Stimulated activated CD4-positive, alpha-beta T cell treated with anti-CD3 and anti-CD28 coated beads, Interleukin-12 subunit alpha, Interleukin-12 subunit beta, amount 100 ng/mL, for 4 hours (primary cell): ENCODE measurements at regions not wholly inside any gene's neighbourhood (a gene's known extent, or its start where the extent isn't known, plus 50 kb on each side); places are given as distances from the start of the nearest gene placed in this dataset.
"Not testable (repeated sequence)": the region's sequence is repeated elsewhere in the genome, so short reads cannot be mapped to it uniquely, and the experiment has no call there.

ENCODE experiments used
- DNase-seq: peaks from one replicate; pipeline ENCODE4 v3.0.0-alpha.2; 2020

GRCh38 chr2:13252615-13253014, 535.9 kb downstream of the TRIB2 start:
- DNase-seq: no peak

DNA sequence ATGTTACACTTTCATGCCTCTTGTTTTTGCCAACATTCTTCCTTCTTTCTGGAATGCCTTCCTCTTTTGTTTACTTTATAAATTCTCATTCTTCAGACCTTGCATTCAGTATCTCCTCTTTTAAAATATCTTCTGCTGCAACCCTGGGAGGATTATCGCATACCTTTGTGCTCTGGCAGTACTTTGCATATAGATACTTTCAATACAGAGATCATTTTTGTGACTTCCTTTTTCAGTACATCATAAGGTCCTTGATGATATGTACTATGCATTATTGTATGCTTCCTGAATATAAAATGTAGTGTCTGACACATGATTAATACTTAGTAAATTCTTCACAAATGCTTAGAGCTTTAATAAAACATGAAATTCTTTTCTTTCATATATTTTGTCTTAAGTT, 538.7 kb downstream of the TRIB2 start:
- no peak for DNase-seq

GRCh38 chr2:13260402-13260801, 543.7 kb downstream of the TRIB2 start:
- DNase-seq: no peak

- DNase-seq: no peak
These were observed 549.4 kb downstream of the TRIB2 start for GRCh38 chr2:13266166-13266565.

GRCh38 chr2:13284688-13285087, 568.0 kb downstream of the TRIB2 start:
- DNase-seq: no peak

DNA sequence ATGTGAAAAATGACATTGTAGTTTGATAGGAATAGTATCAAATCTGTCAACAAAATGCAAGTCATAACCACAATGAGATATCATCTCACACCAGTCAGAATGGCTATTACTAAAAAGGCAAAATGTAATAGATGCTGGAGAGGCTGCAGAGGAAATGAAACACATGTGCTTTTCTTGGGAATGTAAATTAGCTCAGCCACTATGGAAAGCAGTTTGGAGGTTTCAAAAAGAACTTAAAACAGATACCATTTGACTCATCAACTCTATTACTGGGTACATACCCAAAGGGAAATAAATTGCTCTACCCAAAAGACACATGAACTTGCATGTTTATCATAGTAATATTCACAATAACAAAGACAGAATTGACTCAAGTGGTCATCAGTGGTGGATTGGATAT, 572.6 kb downstream of the TRIB2 start:
- no peak for DNase-seq

- not testable (repeated sequence) for DNase-seq
These were observed 591.7 kb downstream of the TRIB2 start for GRCh38 chr2:13308478-13308805.

DNA sequence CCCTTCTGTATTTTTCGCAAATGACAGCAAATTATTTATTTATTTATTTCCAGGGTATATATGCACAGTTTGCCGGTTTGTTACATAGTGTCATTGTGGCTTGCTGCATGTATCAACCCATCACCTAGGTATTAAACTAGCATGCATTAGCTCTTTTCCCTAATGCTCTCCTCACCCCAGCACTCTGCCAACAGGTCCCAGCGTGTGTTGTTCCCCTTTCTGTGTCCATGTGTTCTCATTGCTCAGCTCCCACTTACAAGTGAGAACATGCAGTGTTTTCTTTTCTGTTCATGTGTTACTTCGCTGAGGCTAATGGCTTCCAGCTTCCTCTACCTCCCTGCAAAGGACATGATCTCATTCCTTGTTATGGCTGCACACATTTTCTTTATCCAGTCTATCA, 592.3 kb downstream of the TRIB2 start:
- DNase-seq: no peak

DNA sequence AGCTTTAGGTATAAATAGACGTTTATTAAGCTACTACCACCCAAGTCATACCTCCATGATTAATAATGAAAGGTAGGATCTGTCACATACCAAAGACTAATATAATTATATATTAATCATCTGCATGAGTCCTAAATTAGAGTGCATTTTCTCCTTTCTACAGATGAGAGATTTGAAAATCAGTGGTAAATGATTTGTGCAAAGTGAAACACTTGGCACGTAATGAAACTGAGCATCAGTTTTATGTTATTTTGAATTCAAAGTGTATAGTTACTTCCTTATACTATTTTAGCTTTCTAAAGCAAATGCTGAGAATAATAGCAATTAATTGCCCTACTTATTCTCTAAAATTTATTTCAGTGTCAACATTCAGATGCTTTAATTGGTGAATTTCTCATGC, 615.3 kb downstream of the TRIB2 start:
- no peak for DNase-seq

DNA sequence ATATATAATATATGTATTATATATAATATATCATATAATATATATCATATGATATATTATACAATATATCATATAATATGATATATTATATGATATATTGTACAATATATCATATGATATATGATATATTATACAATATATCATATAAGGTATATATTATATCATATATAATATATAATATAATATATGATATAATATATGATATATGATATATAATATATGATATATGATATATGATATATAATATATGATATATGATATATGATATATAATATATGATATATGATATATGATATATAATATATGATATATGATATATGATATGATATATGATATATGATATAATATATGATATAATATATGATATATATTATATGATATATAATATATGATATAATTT, 617.3 kb downstream of the TRIB2 start:
- DNase-seq: not testable (repeated sequence)

GRCh38 chr2:13334545-13334944, 617.8 kb downstream of the TRIB2 start:
- no peak for DNase-seq

DNA sequence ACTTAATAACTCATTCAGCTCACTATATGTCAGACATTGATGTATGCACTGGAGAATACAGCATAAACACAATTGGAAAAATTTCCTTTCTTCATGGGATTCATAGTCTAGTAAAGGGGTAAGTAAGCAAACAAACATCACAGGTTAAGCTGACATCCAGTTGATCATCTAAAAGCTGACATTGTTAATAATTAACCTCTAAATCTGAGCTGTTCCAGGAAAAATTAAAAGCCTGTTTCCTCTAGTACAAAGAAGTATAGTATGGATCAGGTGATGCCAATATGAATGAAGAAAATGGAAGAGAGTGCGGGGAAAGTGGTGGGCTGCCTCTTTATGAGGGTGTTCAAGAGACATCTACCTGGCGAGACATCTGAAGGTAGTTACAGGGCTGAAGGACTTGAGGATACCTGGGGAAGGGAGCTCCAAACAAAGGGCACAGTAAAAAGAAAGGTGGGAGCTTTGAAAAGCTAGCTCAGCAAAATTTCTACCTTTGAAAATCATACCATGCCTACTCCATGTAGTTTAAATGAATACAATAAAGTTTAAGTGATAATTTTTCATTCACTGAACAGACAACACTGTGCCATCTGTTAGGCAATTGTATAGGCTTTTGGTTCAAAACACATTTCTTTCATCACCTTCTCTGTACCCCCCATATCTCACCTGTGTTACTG, 619.3 kb downstream of the TRIB2 start:
- DNase-seq: no peak

- DNase-seq: no peak
These were observed 634.3 kb downstream of the TRIB2 start for GRCh38 chr2:13351068-13351467.

DNA sequence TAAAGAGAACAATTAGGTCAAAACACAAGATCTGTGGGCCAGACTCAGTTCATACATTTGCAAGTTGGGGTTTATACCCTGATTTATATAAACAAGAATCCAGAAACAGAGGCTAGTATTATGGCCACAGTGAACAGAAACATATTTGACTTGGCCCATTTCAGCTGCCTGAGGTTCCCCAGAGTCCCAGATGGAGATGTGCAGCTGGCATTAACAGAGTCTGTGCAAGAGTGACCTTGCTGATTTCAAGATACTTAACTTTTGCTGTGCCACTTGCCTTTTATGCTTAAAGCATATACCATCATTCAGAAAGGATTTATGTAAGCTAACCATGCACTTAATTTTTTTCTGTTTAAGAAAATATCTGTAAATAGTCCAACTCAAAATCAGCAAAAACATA, 636.3 kb downstream of the TRIB2 start:
- DNase-seq: no peak

- DNase-seq: no peak
These were observed 637.3 kb downstream of the TRIB2 start for GRCh38 chr2:13354031-13354430.

GRCh38 chr2:13381928-13382327, 665.2 kb downstream of the TRIB2 start:
- DNase-seq: not testable (repeated sequence)

DNA sequence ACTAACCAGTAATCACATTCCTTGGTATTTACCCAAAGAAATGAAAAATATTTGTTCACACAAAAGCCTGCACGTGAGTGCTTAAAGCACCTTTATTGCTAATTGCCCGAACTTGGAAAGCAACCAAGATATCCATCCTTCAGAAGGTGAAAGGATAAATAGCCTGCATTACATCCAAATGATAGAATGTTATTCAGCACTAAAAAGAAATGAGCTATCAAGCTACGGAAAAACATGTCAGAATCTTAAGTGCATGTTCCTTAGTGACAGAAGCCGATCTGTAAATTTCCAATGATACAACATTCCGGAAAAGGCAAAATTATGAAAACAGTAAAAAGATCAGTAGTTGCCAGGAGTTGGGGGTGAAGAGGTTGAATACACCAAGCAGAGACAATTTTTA, 672.4 kb downstream of the TRIB2 start:
- not testable (repeated sequence) for DNase-seq

DNA sequence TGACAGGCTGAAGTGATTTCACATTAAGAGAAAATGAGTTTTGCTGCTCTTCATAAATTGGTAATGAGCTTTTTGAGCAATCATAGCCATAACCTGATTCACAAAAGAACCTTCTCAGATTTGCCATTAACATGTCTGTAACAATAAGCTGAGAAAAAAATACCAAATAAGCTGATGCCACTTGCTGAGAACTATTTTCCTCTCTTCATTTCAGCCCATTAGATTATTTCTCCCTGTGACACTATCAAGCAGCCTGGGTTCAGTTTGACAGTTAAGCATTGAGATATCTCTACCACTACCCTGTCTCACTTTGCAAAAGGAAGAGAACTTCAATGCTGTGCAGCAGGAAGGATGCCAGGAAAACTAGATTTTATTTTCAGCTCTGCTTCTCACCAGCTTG, 673.9 kb downstream of the TRIB2 start:
- DNase-seq: no peak

GRCh38 chr2:13401312-13401711, 684.6 kb downstream of the TRIB2 start:
- DNase-seq: no peak

DNA sequence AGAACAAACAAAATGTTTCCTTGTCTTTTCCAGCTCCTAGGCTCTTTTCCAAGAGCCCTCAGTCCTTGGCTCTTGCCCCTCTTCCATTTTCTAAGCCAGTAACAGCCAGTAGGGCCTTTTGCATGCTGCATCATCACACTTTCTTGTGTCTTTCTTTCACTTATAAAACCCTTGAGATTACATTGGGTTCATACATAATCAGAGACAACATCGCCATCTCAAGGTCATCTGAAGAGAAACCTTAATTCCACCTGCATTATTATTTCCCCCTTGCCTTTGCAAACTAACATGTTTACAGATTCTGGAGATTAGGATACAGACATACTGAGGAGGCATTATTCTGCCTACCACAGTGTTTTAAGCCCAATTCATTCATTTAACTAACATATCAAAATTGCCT, 697.3 kb downstream of the TRIB2 start:
- no peak for DNase-seq

DNA sequence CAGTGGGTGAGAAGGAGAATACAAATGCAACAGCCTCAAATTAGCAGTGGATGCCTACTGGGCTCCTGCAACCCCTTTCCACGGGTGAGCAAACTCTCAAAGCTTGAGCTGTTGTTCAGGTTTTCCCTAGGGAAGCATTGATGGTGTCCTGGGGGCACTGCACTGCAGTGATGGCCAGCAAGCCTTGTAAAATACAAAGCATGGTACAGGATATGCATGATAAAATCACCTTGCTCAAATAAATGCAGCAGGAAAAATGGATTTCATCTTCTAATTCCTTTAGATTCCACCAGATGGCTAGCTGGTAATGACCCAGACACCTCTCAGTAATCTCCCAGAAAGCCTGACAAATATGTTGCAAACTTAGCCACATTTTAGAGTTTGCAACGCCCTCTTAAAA, 698.2 kb downstream of the TRIB2 start:
- DNase-seq: no peak

- DNase-seq: no peak
These were observed 717.2 kb downstream of the TRIB2 start for GRCh38 chr2:13433954-13434353.

DNA sequence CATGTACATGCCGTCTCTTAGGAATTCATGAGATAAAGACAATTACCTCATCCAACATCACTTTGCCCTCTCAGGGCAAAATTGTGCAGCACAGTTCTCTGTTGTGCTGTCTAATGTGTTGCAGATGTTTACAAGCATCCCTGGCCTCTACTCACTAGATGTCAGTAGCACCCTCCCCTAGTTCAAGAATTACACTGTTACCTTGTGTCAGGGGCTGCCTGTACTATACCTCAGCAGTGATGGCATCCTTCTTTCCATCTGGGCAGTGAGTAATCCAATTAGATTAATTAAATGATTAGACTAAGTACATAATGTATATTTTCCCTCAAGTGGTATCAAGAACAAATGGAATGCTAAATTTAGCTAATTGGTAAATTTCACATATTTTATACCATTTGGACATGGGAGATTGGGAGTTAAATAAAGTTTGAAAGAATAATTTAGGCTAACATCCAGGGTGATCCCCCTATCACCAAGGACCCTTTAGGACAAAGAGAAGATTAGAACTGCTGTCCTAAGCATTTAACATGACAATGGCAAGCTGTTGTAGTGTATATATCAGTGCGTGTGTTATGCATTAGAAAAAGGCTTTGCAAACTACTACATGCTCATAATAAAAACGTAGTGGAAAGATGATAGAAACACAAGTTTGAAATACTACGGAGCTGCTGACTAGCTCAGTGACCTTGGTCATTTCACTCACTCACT, 727.0 kb downstream of the TRIB2 start:
- not testable (repeated sequence) for DNase-seq

- DNase-seq: no peak
These were observed 745.7 kb downstream of the TRIB2 start for GRCh38 chr2:13462464-13462863.

GRCh38 chr2:13466076-13466475, 749.3 kb downstream of the TRIB2 start:
- no peak for DNase-seq
